Keratinocyte (primary cell): ENCODE measurements at regions not wholly inside any gene's neighbourhood (a gene's known extent, or its start where the extent isn't known, plus 50 kb on each side); places are given as distances from the start of the nearest gene placed in this dataset.

Experiments
- DNase-seq: peaks from one replicate; pipeline ENCODE4 v3.0.0-alpha.2; 2011; ENCODE audit warnings: low read depth, missing footprints, low spot score
- FAIRE-seq: peaks from 2 replicates; lab custom pipeline; 2011; peaks lifted over from hg19 to GRCh38; lab: Jason Lieb, UNC
- H2AFZ ChIP-seq: 2 replicates; pipeline ENCODE4 v1.6.0; 2012; ENCODE audit warnings: low read length, control low read depth, inconsistent platforms; ENCODE audit not compliant: control insufficient read depth
- H3K27ac ChIP-seq: 2 replicates; pipeline ENCODE4 v1.5.1; 2011; ENCODE audit warnings: low read length; ENCODE audit not compliant: control insufficient read depth, insufficient read depth
- H3K27me3 ChIP-seq: 3 replicates; pipeline ENCODE4 v1.6.0; 2011; ENCODE audit warnings: low read length; ENCODE audit not compliant: control insufficient read depth, insufficient read depth; ENCODE audit errors: extremely low read depth
- H3K36me3 ChIP-seq, 2 experiments: 2 replicates in 1 of 2; 3 replicates in 1 of 2; pipeline ENCODE4 v1.5.1; 2011; ENCODE audit warnings: low read length in 2 of 2, mild to moderate bottlenecking in 1 of 2; ENCODE audit not compliant: control insufficient read depth in 2 of 2, insufficient read depth in 2 of 2; ENCODE audit errors: extremely low read depth in 1 of 2
- H3K4me1 ChIP-seq: 3 replicates; pipeline ENCODE4 v1.5.1; 2011; ENCODE audit warnings: low read length; ENCODE audit not compliant: control insufficient read depth, insufficient read depth; ENCODE audit errors: extremely low read depth
- H3K4me2 ChIP-seq: 3 replicates; pipeline ENCODE4 v1.6.0; 2011; ENCODE audit warnings: low read depth, low read length; ENCODE audit not compliant: control insufficient read depth, insufficient read depth; ENCODE audit errors: extremely low read depth
- H3K4me3 ChIP-seq, 3 experiments: fragments of 200-600 bp in 1 of 3; sonication (generic) in 1 of 3; 2 replicates in 2 of 3; 3 replicates in 1 of 3; pipeline ENCODE4 v1.5.1; 2011 to 2016; ENCODE audit warnings: low read length in 3 of 3, mild to moderate bottlenecking in 3 of 3, control low read depth in 2 of 3, inconsistent platforms in 1 of 3, low read depth in 1 of 3, mixed read lengths in 1 of 3, mixed run types in 1 of 3, moderate library complexity in 1 of 3; ENCODE audit not compliant: control insufficient read depth in 2 of 3, insufficient read depth in 2 of 3; ENCODE audit errors: extremely low read depth in 1 of 3
- H3K79me2 ChIP-seq: 2 replicates; pipeline ENCODE4 v1.6.0; 2012; ENCODE audit warnings: low read length; ENCODE audit not compliant: control insufficient read depth, insufficient read depth
- H3K9ac ChIP-seq: 3 replicates; pipeline ENCODE4 v1.6.0; 2011; ENCODE audit warnings: low read length; ENCODE audit not compliant: control insufficient read depth, insufficient read depth; ENCODE audit errors: extremely low read depth
- H3K9me1 ChIP-seq: 3 replicates; pipeline ENCODE4 v1.6.0; 2011; ENCODE audit warnings: low read length; ENCODE audit not compliant: control insufficient read depth, insufficient read depth; ENCODE audit errors: extremely low read depth
- H3K9me3 ChIP-seq: 2 replicates; pipeline ENCODE4 v1.5.1; 2012; ENCODE audit warnings: low read depth, low read length; ENCODE audit not compliant: control insufficient read depth
- H4K20me1 ChIP-seq: 3 replicates; pipeline ENCODE4 v1.6.0; 2011; ENCODE audit warnings: low read length; ENCODE audit not compliant: control insufficient read depth, insufficient read depth; ENCODE audit errors: extremely low read depth
- EZH2 ChIP-seq: IDR thresholded peaks from one replicate; pipeline ENCODE4 v1.6.1; 2012; ENCODE audit warnings: inconsistent platforms, mild to moderate bottlenecking, low read length, moderate library complexity
- dilution Hi-C: fragments of 300-500 bp; cut with MboI; formaldehyde crosslinking; loops from one replicate; pipeline ENCODE4 v1.7.0; 2020; ENCODE audit warnings: low sequenced_read_pairs; ENCODE audit not compliant: extremely low pct_ligation_motif_present
- TF ChIP-seq, protein P1 (sequence below), 3 experiments: IDR thresholded peaks in 1 of 3; conservative IDR thresholded peaks in 1 of 3; optimal IDR thresholded peaks in 1 of 3; 2 replicates in 2 of 3; 3 replicates in 1 of 3; pipeline versions ENCODE3 to v1.5.1; 2011; ENCODE audit warnings: low read length in 3 of 3, mild to moderate bottlenecking in 3 of 3, moderate library complexity in 2 of 3, control low read depth in 1 of 3, inconsistent platforms in 1 of 3; ENCODE audit not compliant: insufficient read depth in 2 of 3; ENCODE audit errors: extremely low read depth in 1 of 3

DNA sequence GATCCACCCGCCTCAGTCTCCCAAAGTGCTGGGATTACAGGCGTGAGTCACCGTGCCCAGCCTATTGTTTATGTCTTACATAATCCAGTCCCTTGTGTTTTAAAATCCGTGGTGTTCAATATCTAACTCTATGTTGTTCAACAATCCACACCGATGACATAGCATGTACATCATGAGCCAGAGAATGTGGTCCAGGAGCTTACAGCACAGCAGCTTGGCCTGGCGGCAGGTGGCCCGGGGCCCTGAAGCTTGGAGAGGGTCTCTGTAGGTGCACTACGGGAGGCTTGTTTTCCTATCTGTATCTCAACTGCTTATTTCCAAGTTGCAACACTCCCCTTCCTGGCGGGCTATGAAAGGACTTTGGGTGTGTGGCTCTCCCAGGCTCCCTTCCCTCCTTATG, 138.4 kb downstream of the ADSS2 start:
- H3K9me1 ChIP-seq, result no peaks in the 10 kb centered on the region
- no peak for TF ChIP-seq EZH2
- TF ChIP-seq, protein P1, sequence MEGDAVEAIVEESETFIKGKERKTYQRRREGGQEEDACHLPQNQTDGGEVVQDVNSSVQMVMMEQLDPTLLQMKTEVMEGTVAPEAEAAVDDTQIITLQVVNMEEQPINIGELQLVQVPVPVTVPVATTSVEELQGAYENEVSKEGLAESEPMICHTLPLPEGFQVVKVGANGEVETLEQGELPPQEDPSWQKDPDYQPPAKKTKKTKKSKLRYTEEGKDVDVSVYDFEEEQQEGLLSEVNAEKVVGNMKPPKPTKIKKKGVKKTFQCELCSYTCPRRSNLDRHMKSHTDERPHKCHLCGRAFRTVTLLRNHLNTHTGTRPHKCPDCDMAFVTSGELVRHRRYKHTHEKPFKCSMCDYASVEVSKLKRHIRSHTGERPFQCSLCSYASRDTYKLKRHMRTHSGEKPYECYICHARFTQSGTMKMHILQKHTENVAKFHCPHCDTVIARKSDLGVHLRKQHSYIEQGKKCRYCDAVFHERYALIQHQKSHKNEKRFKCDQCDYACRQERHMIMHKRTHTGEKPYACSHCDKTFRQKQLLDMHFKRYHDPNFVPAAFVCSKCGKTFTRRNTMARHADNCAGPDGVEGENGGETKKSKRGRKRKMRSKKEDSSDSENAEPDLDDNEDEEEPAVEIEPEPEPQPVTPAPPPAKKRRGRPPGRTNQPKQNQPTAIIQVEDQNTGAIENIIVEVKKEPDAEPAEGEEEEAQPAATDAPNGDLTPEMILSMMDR (optimal IDR thresholded peaks at IDR 0.05 in 1 of 3, IDR thresholded peaks at IDR 0.05 in 1 of 3, conservative IDR thresholded peaks at IDR 0.05 in 1 of 3; ENCODE audit: extremely low read depth in 1 of 3, insufficient read depth in 2 of 3, low read length in 3 of 3), result no peak
- DNase-seq, result no peak
- no peak overlapping the region for H2AFZ ChIP-seq
- H3K4me3 ChIP-seq, result no peak overlapping the region
- no peak for FAIRE-seq
- H3K27ac ChIP-seq, result no peak overlapping the region
- no peak overlapping the region for H3K4me2 ChIP-seq
- H3K36me3 ChIP-seq, result no peaks in the 10 kb centered on the region
- no peaks in the 10 kb centered on the region for H3K4me1 ChIP-seq
- no peaks in the 10 kb centered on the region for H4K20me1 ChIP-seq
- dilution Hi-C loops, result no loop called here
- no peak overlapping the region for H3K9ac ChIP-seq
- no peaks in the 10 kb centered on the region for H3K27me3 ChIP-seq
- no peaks in the 10 kb centered on the region for H3K9me3 ChIP-seq
- no peaks in the 10 kb centered on the region for H3K79me2 ChIP-seq

DNA sequence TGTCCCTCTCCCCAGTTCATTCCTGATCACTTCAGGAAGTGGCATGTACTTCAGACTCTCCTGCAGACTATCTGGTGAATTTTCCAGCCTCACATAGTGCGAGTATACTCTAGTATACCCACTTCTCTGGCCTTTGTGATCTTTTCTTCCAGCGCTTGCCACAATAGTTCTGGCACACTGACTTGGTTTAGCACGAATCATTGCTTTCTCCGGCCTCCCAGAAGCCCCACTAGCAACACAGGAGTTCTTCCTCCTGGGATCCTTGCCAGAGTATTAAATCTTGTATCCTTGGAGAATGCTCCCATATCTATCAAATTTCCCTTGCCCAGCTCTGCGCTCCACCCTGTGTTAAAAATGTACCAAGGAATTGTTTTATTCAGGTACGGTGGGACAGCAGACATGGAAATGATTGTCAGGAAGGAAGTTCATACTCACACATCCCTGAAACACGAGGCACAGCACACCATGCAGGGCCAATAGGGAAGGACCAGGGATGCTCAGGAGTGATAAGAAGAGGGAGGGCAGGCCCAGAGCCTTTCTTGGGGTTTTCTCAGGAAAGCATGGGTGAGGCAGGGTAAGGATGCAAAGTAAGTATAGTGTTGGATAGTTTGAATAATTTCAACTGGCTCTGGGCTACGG, 136.7 kb downstream of the ADSS2 start:
- H3K4me2 ChIP-seq, result no peak overlapping the region
- H4K20me1 ChIP-seq, result no peaks in the 10 kb centered on the region
- no peak overlapping the region for H3K27ac ChIP-seq
- no peak overlapping the region for H3K4me3 ChIP-seq
- TF ChIP-seq EZH2, result no peak
- TF ChIP-seq, protein P1 (optimal IDR thresholded peaks at IDR 0.05 in 1 of 3, IDR thresholded peaks at IDR 0.05 in 1 of 3, conservative IDR thresholded peaks at IDR 0.05 in 1 of 3; ENCODE audit: extremely low read depth in 1 of 3, insufficient read depth in 2 of 3, low read length in 3 of 3), result no peak
- H3K27me3 ChIP-seq, result no peaks in the 10 kb centered on the region
- H3K9me3 ChIP-seq, result no peaks in the 10 kb centered on the region
- H3K79me2 ChIP-seq, result no peaks in the 10 kb centered on the region
- dilution Hi-C loops, result no loop called here
- no peak for DNase-seq
- H3K36me3 ChIP-seq, result no peaks in the 10 kb centered on the region
- no peaks in the 10 kb centered on the region for H3K9me1 ChIP-seq
- FAIRE-seq, result no peak
- H2AFZ ChIP-seq, result no peak overlapping the region
- H3K4me1 ChIP-seq, result peaks cover 9% of the 10 kb centered on the region
- no peak overlapping the region for H3K9ac ChIP-seq
